ENCODE measurements at regions not wholly inside any gene's neighbourhood (a gene's known extent, or its start where the extent isn't known, plus 50 kb on each side); places are given as distances from the start of the nearest gene placed in this dataset.

- no peaks in the 10 kb centered on the region for H3K79me2 ChIP-seq (ENCODE audit: control insufficient read depth, insufficient read depth, low read length, unreplicated experiment)
- no peak overlapping the region for H3K4me3 ChIP-seq (ENCODE audit: low read depth, low read length)
- no peaks in the 10 kb centered on the region for H3K36me3 ChIP-seq (ENCODE audit: insufficient read depth, low read length)
- no peak overlapping the region for H2AFZ ChIP-seq (ENCODE audit: low read length, unreplicated experiment)
- no peak overlapping the region for H3K27ac ChIP-seq (ENCODE audit: low read depth, low read length)
- no peaks in the 10 kb centered on the region for H3K27me3 ChIP-seq (ENCODE audit: insufficient read depth, low read length)
- peaks cover 20% of the 10 kb centered on the region for H3K4me1 ChIP-seq (ENCODE audit: control insufficient read depth, insufficient read depth, low read length, unreplicated experiment)
Measured at GRCh38 chrX:7266288-7266687, 118.3 kb upstream of the PUDP start.

DNA sequence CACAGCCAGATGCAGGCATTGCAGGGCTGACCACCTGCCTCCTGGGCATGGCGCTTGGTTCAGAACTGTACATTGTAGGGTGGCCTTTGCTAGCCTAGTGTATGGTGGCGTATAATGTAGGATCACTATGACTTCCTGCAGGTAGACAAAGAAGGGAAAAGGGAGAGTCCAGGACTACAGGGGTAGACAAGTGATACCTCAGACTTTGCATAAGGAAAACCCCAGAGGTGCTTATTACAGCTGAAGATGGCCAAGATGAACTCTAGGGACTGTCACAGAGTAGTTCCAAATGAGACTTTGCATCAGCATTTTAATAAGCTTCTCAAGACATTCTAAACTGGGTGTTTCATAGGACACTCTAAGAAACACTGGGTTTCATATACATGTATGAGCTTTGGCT is 116.4 kb upstream of the PUDP start:
- no peak overlapping the region for H3K4me3 ChIP-seq (ENCODE audit: low read depth, low read length)
- H3K27me3 ChIP-seq (ENCODE audit: insufficient read depth, low read length): no peaks in the 10 kb centered on the region
- H3K79me2 ChIP-seq (ENCODE audit: control insufficient read depth, insufficient read depth, low read length, unreplicated experiment): no peaks in the 10 kb centered on the region
- H3K4me1 ChIP-seq (ENCODE audit: control insufficient read depth, insufficient read depth, low read length, unreplicated experiment): peaks cover 6% of the 10 kb centered on the region
- no peak overlapping the region for H3K27ac ChIP-seq (ENCODE audit: low read depth, low read length)
- no peak overlapping the region for H2AFZ ChIP-seq (ENCODE audit: low read length, unreplicated experiment)
- 0 out of 2 replicates have a peak, but pooled peaks cover 2% of the 10 kb centered on the region for H3K36me3 ChIP-seq (ENCODE audit: insufficient read depth, low read length)

DNA sequence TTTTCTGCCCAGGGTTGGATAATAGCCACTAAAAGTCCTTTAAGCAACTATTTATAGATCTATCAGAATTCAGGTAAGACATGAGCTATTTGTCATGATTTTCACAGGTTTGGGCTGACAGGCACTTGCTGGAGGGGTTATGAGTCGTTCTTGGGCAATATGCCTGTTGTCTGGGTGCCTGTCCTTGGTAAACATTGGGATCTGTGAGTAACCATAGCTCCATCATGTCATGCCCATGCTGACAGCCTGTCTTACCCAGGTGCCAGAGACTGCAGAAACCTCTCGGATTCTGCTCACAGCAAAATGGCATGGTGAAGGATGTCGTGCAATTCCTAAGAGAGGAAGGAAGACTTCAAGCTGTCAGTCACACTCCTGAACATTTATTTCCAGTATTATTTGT is 116.0 kb upstream of the PUDP start:
- Histone ChIP-seq H3K4me3 (ENCODE audit: low read depth, low read length) (no peak overlapping the region), H3K4me1 (ENCODE audit: control insufficient read depth, insufficient read depth, low read length, unreplicated experiment) (peaks cover 6% of the 10 kb centered on the region), H3K27ac (ENCODE audit: low read depth, low read length) (no peak overlapping the region), H3K36me3 (ENCODE audit: insufficient read depth, low read length) (0 out of 2 replicates have a peak, but pooled peaks cover 4% of the 10 kb centered on the region), H3K79me2 (ENCODE audit: control insufficient read depth, insufficient read depth, low read length, unreplicated experiment) (no peaks in the 10 kb centered on the region), H2AFZ (ENCODE audit: low read length, unreplicated experiment) (no peak overlapping the region), H3K27me3 (ENCODE audit: insufficient read depth, low read length) (no peaks in the 10 kb centered on the region)

DNA sequence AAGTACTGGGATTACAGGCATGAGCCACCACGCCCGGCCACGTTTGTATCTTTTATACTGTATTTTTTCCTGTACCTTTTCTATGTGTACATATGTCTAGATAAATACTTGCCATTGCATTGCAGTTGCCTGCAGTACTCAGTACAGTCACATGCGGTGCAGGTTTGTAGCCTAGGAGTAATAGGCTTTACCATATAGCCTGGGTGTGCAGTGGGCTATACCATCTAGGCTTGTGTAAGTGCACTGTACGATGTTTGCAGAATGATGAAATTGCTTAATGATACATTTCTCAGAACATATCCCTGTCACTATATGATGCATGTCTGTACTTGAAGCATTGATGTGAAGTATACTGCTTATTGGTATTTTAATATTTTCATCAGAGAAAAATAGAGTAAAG is 115.4 kb upstream of the PUDP start:
- H3K27ac ChIP-seq (ENCODE audit: low read depth, low read length): no peak overlapping the region
- H3K79me2 ChIP-seq (ENCODE audit: control insufficient read depth, insufficient read depth, low read length, unreplicated experiment): no peaks in the 10 kb centered on the region

GRCh38 chrX:7262551-7262950 is 114.6 kb upstream of the PUDP start:
- H3K4me1 ChIP-seq (ENCODE audit: control insufficient read depth, insufficient read depth, low read length, unreplicated experiment): peaks cover 6% of the 10 kb centered on the region
- H3K36me3 ChIP-seq (ENCODE audit: insufficient read depth, low read length): 0 out of 2 replicates have a peak, but pooled peaks cover 4% of the 10 kb centered on the region
- H3K27ac ChIP-seq (ENCODE audit: low read depth, low read length): no peak overlapping the region
- H3K27me3 ChIP-seq (ENCODE audit: insufficient read depth, low read length): no peaks in the 10 kb centered on the region
- no peak overlapping the region for H2AFZ ChIP-seq (ENCODE audit: low read length, unreplicated experiment)
- H3K79me2 ChIP-seq (ENCODE audit: control insufficient read depth, insufficient read depth, low read length, unreplicated experiment): no peaks in the 10 kb centered on the region
- H3K4me3 ChIP-seq (ENCODE audit: low read depth, low read length): no peak overlapping the region

More for the DNA sequence above, 115.4 kb upstream of the PUDP start:
- H3K4me1 ChIP-seq (ENCODE audit: control insufficient read depth, insufficient read depth, low read length, unreplicated experiment): peaks cover 6% of the 10 kb centered on the region
- no peaks in the 10 kb centered on the region for H3K27me3 ChIP-seq (ENCODE audit: insufficient read depth, low read length)
- 0 out of 2 replicates have a peak, but pooled peaks cover 4% of the 10 kb centered on the region for H3K36me3 ChIP-seq (ENCODE audit: insufficient read depth, low read length)
- no peak overlapping the region for H3K4me3 ChIP-seq (ENCODE audit: low read depth, low read length)
- H2AFZ ChIP-seq (ENCODE audit: low read length, unreplicated experiment): no peak overlapping the region

DNA sequence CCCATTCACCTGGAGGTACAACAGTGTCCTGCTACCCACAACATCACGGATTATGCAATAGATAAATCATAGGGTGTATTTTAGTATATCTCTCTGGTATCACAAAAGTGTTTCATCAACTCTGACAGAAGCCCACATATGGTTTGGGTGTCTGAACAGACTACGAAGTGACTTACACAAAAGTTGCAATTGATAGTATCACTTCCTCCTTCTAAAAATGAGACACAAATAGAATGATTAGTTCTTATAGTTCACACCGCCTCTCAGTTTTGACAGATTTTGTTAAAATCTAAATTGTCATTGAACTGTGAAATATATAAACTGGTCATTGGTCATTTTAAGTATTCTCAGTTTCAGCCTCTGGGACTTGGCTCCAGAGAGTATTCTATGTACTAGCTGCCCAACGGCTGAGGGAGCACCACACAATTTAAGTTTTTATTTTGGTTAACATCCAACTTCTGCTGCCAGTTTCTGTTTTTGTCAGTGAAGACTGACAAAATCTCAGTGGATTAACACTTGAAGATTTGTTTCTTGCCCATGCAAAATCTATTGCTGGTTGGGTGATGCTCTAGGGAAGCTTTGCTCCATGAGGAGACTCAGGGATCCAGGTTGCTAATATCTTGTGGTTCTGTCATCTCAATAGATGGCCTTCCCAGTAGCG is 113.8 kb upstream of the PUDP start:
- no peak overlapping the region for H3K27ac ChIP-seq (ENCODE audit: low read depth, low read length)
- H3K4me3 ChIP-seq (ENCODE audit: low read depth, low read length): no peak overlapping the region
- 0 out of 2 replicates have a peak, but pooled peaks cover 4% of the 10 kb centered on the region for H3K36me3 ChIP-seq (ENCODE audit: insufficient read depth, low read length)
- H2AFZ ChIP-seq (ENCODE audit: low read length, unreplicated experiment): no peak overlapping the region
- H3K79me2 ChIP-seq (ENCODE audit: control insufficient read depth, insufficient read depth, low read length, unreplicated experiment): no peaks in the 10 kb centered on the region
- no peaks in the 10 kb centered on the region for H3K27me3 ChIP-seq (ENCODE audit: insufficient read depth, low read length)
- peaks cover 6% of the 10 kb centered on the region for H3K4me1 ChIP-seq (ENCODE audit: control insufficient read depth, insufficient read depth, low read length, unreplicated experiment)

DNA sequence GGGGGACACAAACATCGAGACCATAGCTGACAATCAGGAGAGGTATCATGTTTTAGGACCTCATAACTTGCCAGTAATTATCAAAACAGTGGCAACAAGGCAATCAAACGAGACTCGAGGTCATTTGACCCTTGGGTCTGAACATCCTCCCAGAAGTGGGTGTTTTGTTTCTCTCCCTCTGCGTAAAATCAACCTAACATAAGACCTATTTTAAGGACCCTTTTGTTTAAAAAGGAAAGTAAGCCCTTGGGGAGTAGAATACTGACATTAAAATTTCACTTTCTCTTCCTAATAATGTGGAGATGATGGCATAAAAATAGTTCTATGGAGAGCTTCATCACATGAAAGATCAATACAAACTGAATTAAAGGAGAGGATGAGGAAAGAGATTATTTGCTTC is 106.2 kb upstream of the PUDP start:
- Histone ChIP-seq H3K79me2 (ENCODE audit: control insufficient read depth, insufficient read depth, low read length, unreplicated experiment) (no peaks in the 10 kb centered on the region), H3K36me3 (ENCODE audit: insufficient read depth, low read length) (0 out of 2 replicates have a peak, but pooled peaks cover 6% of the 10 kb centered on the region), H3K27me3 (ENCODE audit: insufficient read depth, low read length) (no peaks in the 10 kb centered on the region), H3K4me1 (ENCODE audit: control insufficient read depth, insufficient read depth, low read length, unreplicated experiment) (no peaks in the 10 kb centered on the region), H3K27ac (ENCODE audit: low read depth, low read length) (no peak overlapping the region), H2AFZ (ENCODE audit: low read length, unreplicated experiment) (no peak overlapping the region), H3K4me3 (ENCODE audit: low read depth, low read length) (no peak overlapping the region)

DNA sequence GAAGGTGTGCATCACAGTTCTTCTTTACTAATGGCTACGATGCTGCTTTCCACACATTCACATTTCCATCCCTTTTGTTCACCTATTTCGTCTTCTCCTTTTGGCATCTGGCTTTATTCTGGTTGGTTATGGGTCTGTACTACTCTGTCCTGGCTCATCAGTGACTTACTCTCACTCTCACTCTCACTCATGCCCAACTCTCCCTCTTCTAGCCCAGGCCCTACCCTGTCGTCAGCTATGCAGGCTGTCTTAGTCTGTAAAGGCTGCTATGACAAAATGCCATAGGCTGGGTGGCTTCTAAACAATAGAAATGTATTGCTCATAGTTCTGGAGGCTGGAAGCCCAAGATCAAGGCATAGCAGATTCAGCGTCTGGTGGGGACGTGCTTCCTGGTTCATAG is 105.6 kb upstream of the PUDP start:
- no peak overlapping the region for H3K4me3 ChIP-seq (ENCODE audit: low read depth, low read length)
- H3K79me2 ChIP-seq (ENCODE audit: control insufficient read depth, insufficient read depth, low read length, unreplicated experiment): no peaks in the 10 kb centered on the region
- H2AFZ ChIP-seq (ENCODE audit: low read length, unreplicated experiment): no peak overlapping the region
- H3K27me3 ChIP-seq (ENCODE audit: insufficient read depth, low read length): no peaks in the 10 kb centered on the region
- no peaks in the 10 kb centered on the region for H3K4me1 ChIP-seq (ENCODE audit: control insufficient read depth, insufficient read depth, low read length, unreplicated experiment)
- 0 out of 2 replicates have a peak, but pooled peaks cover 6% of the 10 kb centered on the region for H3K36me3 ChIP-seq (ENCODE audit: insufficient read depth, low read length)
- H3K27ac ChIP-seq (ENCODE audit: low read depth, low read length): no peak overlapping the region

- no peaks in the 10 kb centered on the region for H3K79me2 ChIP-seq (ENCODE audit: control insufficient read depth, insufficient read depth, low read length, unreplicated experiment)
- H3K4me1 ChIP-seq (ENCODE audit: control insufficient read depth, insufficient read depth, low read length, unreplicated experiment): no peaks in the 10 kb centered on the region
- H3K36me3 ChIP-seq (ENCODE audit: insufficient read depth, low read length): 0 out of 2 replicates have a peak, but pooled peaks cover 6% of the 10 kb centered on the region
- no peak overlapping the region for H3K27ac ChIP-seq (ENCODE audit: low read depth, low read length)
- H3K27me3 ChIP-seq (ENCODE audit: insufficient read depth, low read length): no peaks in the 10 kb centered on the region
- H3K4me3 ChIP-seq (ENCODE audit: low read depth, low read length): no peak overlapping the region
- no peak overlapping the region for H2AFZ ChIP-seq (ENCODE audit: low read length, unreplicated experiment)
Measured at GRCh38 chrX:7252013-7252610, 104.2 kb upstream of the PUDP start.

DNA sequence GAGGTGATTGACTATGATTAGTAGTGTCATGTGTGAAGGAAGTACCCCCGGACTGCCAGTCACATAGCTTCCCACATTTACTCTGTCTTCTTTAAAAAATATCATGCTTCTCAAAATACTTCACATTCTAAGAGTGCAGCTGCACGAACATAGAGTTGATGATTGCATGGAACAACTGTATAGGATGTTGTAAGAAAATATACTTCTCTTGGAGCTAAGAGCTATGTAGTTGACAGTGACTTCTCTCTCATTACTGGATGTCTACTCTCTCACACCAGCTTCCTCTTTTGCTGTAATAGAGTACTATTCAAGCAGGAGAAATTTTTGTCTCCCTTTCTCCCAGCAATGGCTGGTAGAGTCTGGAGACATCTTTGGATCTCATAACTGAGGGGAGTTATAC is 99.4 kb upstream of the PUDP start:
- Histone ChIP-seq H3K36me3 (ENCODE audit: insufficient read depth, low read length) (no peaks in the 10 kb centered on the region), H3K27ac (ENCODE audit: low read depth, low read length) (no peak overlapping the region), H3K4me1 (ENCODE audit: control insufficient read depth, insufficient read depth, low read length, unreplicated experiment) (no peaks in the 10 kb centered on the region), H3K79me2 (ENCODE audit: control insufficient read depth, insufficient read depth, low read length, unreplicated experiment) (no peaks in the 10 kb centered on the region), H2AFZ (ENCODE audit: low read length, unreplicated experiment) (no peak overlapping the region), H3K4me3 (ENCODE audit: low read depth, low read length) (no peak overlapping the region), H3K27me3 (ENCODE audit: insufficient read depth, low read length) (no peaks in the 10 kb centered on the region)

- Histone ChIP-seq H3K27me3 (ENCODE audit: insufficient read depth, low read length) (no peaks in the 10 kb centered on the region), H3K4me3 (ENCODE audit: low read depth, low read length) (no peak overlapping the region), H3K36me3 (ENCODE audit: insufficient read depth, low read length) (no peaks in the 10 kb centered on the region), H3K27ac (ENCODE audit: low read depth, low read length) (no peak overlapping the region), H3K4me1 (ENCODE audit: control insufficient read depth, insufficient read depth, low read length, unreplicated experiment) (no peaks in the 10 kb centered on the region), H2AFZ (ENCODE audit: low read length, unreplicated experiment) (no peak overlapping the region), H3K79me2 (ENCODE audit: control insufficient read depth, insufficient read depth, low read length, unreplicated experiment) (no peaks in the 10 kb centered on the region)
Measured at GRCh38 chrX:7244405-7244804, 96.5 kb upstream of the PUDP start.

All from ACC112 (cell line).